ENCODE measurements at regions not wholly inside any gene's neighbourhood (a gene's known extent, or its start where the extent isn't known, plus 50 kb on each side); places are given as distances from the start of the nearest gene placed in this dataset.

GRCh38 chr14:104416383-104416782, 163.2 kb upstream of the C14orf180 start:
- Histone ChIP-seq H2AFZ (no peak overlapping the region), H3K27ac (ENCODE audit: low read depth) (no peak overlapping the region), H3F3A (replicated peaks; ENCODE audit: low read depth) (no peaks in the 10 kb centered on the region), H4K20me1 (replicated peaks; ENCODE audit: insufficient read depth) (no peaks in the 10 kb centered on the region), H3K4me2 (no peak overlapping the region), H3K27me3 (ENCODE audit: insufficient read depth) (no peaks in the 10 kb centered on the region), H3K4me3 (no peak overlapping the region), H3K79me2 (replicated peaks; ENCODE audit: insufficient read depth) (no peaks in the 10 kb centered on the region), H3K4me1 (ENCODE audit: insufficient read depth) (0 out of 2 replicates have a peak, but pooled peaks cover 3% of the 10 kb centered on the region), H3K36me3 (ENCODE audit: insufficient read depth) (no peaks in the 10 kb centered on the region), H3K9me2 (ENCODE audit: insufficient read depth) (no peaks in the 10 kb centered on the region)
- TF ChIP-seq EZH2phosphoT487 (IDR thresholded peaks at IDR 0.05; ENCODE audit: unreplicated experiment): no peak
- no peak for TF ChIP-seq CTCF (conservative IDR thresholded peaks at IDR 0.05; ENCODE audit: low read depth in 2 of 2)
- TF ChIP-seq REST (IDR thresholded peaks at IDR 0.05; ENCODE audit: unreplicated experiment): no peak
- TF ChIP-seq STAT1 (IDR thresholded peaks at IDR 0.05; ENCODE audit: unreplicated experiment): no peak
- TF ChIP-seq POLR2AphosphoS5 (IDR thresholded peaks at IDR 0.05; ENCODE audit: low read depth): no peak
- no peak for TF ChIP-seq NANOG (IDR thresholded peaks at IDR 0.05; ENCODE audit: borderline replicate concordance)
- no peak for TF ChIP-seq ETS1 (IDR thresholded peaks at IDR 0.05)
- TF ChIP-seq ZNF114 (CRISPR knock-in tag; IDR thresholded peaks at IDR 0.05): no peak
- no peak for TF ChIP-seq CREB1 (CRISPR knock-in tag; IDR thresholded peaks at IDR 0.05; ENCODE audit: low read depth)
- Mint-ChIP-seq H3K27ac (no peak overlapping the region), H3K36me3 (ENCODE audit: low read depth) (no peaks in the 10 kb centered on the region), H3K4me3 (no peak overlapping the region), H3K4me1 (peaks cover 10% of the 10 kb centered on the region), H3K9me3 (no peaks in the 10 kb centered on the region), H3K27me3 (ENCODE audit: insufficient read depth, low read depth, poor library complexity) (peaks cover 7% of the 10 kb centered on the region)
- no peak for ATAC-seq
- DNase-seq (ENCODE audit: low spot score): no peak

GRCh38 chr14:104419865-104420505, 159.6 kb upstream of the C14orf180 start:
- Histone ChIP-seq H3K4me2 (no peak overlapping the region), H3K27me3 (ENCODE audit: insufficient read depth) (no peaks in the 10 kb centered on the region), H3K27ac (ENCODE audit: low read depth) (no peak overlapping the region), H3K4me3 (no peak overlapping the region), H3F3A (replicated peaks; ENCODE audit: low read depth) (no peaks in the 10 kb centered on the region), H3K79me2 (replicated peaks; ENCODE audit: insufficient read depth) (no peaks in the 10 kb centered on the region), H3K4me1 (ENCODE audit: insufficient read depth) (0 out of 2 replicates have a peak, but pooled peaks cover 3% of the 10 kb centered on the region), H4K20me1 (replicated peaks; ENCODE audit: insufficient read depth) (no peaks in the 10 kb centered on the region), H3K36me3 (ENCODE audit: insufficient read depth) (no peaks in the 10 kb centered on the region), H2AFZ (no peak overlapping the region), H3K9me2 (ENCODE audit: insufficient read depth) (no peaks in the 10 kb centered on the region)
- ATAC-seq (no peak), DNase-seq (ENCODE audit: low spot score) (no peak)
- H3K27ac Mint-ChIP-seq: no peak overlapping the region
- no peak overlapping the region for H3K4me3 Mint-ChIP-seq
- H3K27me3 Mint-ChIP-seq (ENCODE audit: insufficient read depth, low read depth, poor library complexity): peaks cover 7% of the 10 kb centered on the region
- no peaks in the 10 kb centered on the region for H3K9me3 Mint-ChIP-seq
- no peaks in the 10 kb centered on the region for H3K36me3 Mint-ChIP-seq (ENCODE audit: low read depth)
- H3K4me1 Mint-ChIP-seq: peaks cover 10% of the 10 kb centered on the region
- TF ChIP-seq ZNF114 (CRISPR knock-in tag; IDR thresholded peaks at IDR 0.05) (no peak), REST (IDR thresholded peaks at IDR 0.05; ENCODE audit: unreplicated experiment) (no peak), POLR2AphosphoS5 (IDR thresholded peaks at IDR 0.05; ENCODE audit: low read depth) (no peak), JUNB (IDR thresholded peaks at IDR 0.05; ENCODE audit: unreplicated experiment) (no peak), ZNF331 (CRISPR knock-in tag; IDR thresholded peaks at IDR 0.05; ENCODE audit: low read depth) (no peak), STAT1 (IDR thresholded peaks at IDR 0.05; ENCODE audit: unreplicated experiment) (no peak), CREB1 (CRISPR knock-in tag; IDR thresholded peaks at IDR 0.05; ENCODE audit: low read depth) (no peak), EZH2phosphoT487 (IDR thresholded peaks at IDR 0.05; ENCODE audit: unreplicated experiment) (no peak), ETS1 (IDR thresholded peaks at IDR 0.05) (no peak)

Measured in GM23338 (cell line).